Fibroblast of peridontal ligament (primary cell): ENCODE measurements at regions not wholly inside any gene's neighbourhood (a gene's known extent, or its start where the extent isn't known, plus 50 kb on each side); places are given as distances from the start of the nearest gene placed in this dataset.
"Not testable (repeated sequence)": the region's sequence is repeated elsewhere in the genome, so short reads cannot be mapped to it uniquely, and the experiment has no call there.

ENCODE experiments used
- DNase-seq: peaks from one replicate; pipeline ENCODE4 v3.0.0-alpha.2; 2010; ENCODE audit errors: extremely low read depth

GRCh38 chr10:33506838-33507661 lies 172.6 kb upstream of the NRP1 start:
- peak; percentile 40 for DNase-seq

GRCh38 chr10:33506391-33506790 lies 171.9 kb upstream of the NRP1 start:
- DNase-seq = no peak

- no peak for DNase-seq
These were observed 166.7 kb upstream of the NRP1 start for GRCh38 chr10:33501161-33501560.

- DNase-seq = no peak
These were observed 164.0 kb upstream of the NRP1 start for GRCh38 chr10:33498391-33498891.

- DNase-seq = peak; percentile 52
These were observed 162.9 kb upstream of the NRP1 start for GRCh38 chr10:33497338-33497737.

GRCh38 chr10:33496096-33496495 lies 161.6 kb upstream of the NRP1 start:
- DNase-seq = no peak

- DNase-seq = no peak
These were observed 160.3 kb upstream of the NRP1 start for GRCh38 chr10:33494694-33495265.

- no peak for DNase-seq
These were observed 159.5 kb upstream of the NRP1 start for GRCh38 chr10:33493978-33494377.

GRCh38 chr10:33493497-33493896 lies 159.0 kb upstream of the NRP1 start:
- no peak for DNase-seq

GRCh38 chr10:33492701-33493345 lies 158.4 kb upstream of the NRP1 start:
- DNase-seq = no peak

- DNase-seq = peak; percentile 68
These were observed 155.2 kb upstream of the NRP1 start for GRCh38 chr10:33489501-33490176.

GRCh38 chr10:33487014-33487776 lies 152.7 kb upstream of the NRP1 start:
- DNase-seq = peak; percentile 64

GRCh38 chr10:33485276-33485675 lies 150.8 kb upstream of the NRP1 start:
- no peak for DNase-seq

GRCh38 chr10:33484787-33485186 lies 150.3 kb upstream of the NRP1 start:
- DNase-seq = peak; percentile 81

- DNase-seq = no peak
These were observed 149.3 kb upstream of the NRP1 start for GRCh38 chr10:33483816-33484190.

GRCh38 chr10:33483124-33483815 lies 148.8 kb upstream of the NRP1 start:
- DNase-seq = no peak

- no peak for DNase-seq
These were observed 148.0 kb upstream of the NRP1 start for GRCh38 chr10:33482486-33482885.

- no peak for DNase-seq
These were observed 146.7 kb upstream of the NRP1 start for GRCh38 chr10:33481184-33481583.

GRCh38 chr10:33480417-33480816 lies 145.9 kb upstream of the NRP1 start:
- DNase-seq = not testable (repeated sequence)

GRCh38 chr10:33478675-33479125 lies 144.2 kb upstream of the NRP1 start:
- no peak for DNase-seq
